Gastrocnemius medialis (tissue), 4 donors: ENCODE measurements at regions not wholly inside any gene's neighbourhood (a gene's known extent, or its start where the extent isn't known, plus 50 kb on each side); places are given as distances from the start of the nearest gene placed in this dataset.

ENCODE experiments used
- POLR2A ChIP-seq, 2 donors: fragments of 450-650 bp; IDR thresholded peaks; one replicate each; pipeline ENCODE4 v1.6.1; 2017; ENCODE audit warnings: antibody characterized with exemption in 2 of 2, mild to moderate bottlenecking in 2 of 2, moderate library complexity in 2 of 2
- TF ChIP-seq, protein P1 (sequence below), 5 experiments: fragments of 450-650 bp in 3 of 5; fragments of 200-600 bp in 2 of 5; sonication (generic) in 2 of 5; IDR thresholded peaks in 4 of 5; conservative IDR thresholded peaks in 1 of 5; 1 replicate in 4 of 5; 2 replicates in 1 of 5; pipeline ENCODE4 v1.5.1; 2016 to 2019; ENCODE audit warnings: antibody characterized with exemption in 5 of 5, mild to moderate bottlenecking in 3 of 5, moderate library complexity in 3 of 5

DNA sequence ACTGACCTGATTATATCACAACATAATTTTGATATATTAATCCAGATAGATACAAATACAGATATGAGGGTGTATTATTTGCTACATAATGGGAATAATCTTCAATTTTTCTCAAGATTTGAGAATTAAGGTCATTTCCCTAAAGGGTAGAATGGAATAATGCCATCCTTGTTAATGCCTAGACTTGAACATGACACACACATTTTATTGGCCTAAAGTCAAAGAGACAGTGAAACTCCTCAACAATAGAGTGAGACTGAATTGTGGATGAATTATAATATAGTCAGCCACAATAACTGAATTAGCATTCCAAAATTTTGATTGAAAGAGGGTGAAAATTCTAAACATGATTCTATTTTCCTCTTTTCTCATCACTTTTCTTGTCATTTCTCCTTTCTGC lies 506.0 kb upstream of the CDH2 start:
- TF ChIP-seq, protein P1, sequence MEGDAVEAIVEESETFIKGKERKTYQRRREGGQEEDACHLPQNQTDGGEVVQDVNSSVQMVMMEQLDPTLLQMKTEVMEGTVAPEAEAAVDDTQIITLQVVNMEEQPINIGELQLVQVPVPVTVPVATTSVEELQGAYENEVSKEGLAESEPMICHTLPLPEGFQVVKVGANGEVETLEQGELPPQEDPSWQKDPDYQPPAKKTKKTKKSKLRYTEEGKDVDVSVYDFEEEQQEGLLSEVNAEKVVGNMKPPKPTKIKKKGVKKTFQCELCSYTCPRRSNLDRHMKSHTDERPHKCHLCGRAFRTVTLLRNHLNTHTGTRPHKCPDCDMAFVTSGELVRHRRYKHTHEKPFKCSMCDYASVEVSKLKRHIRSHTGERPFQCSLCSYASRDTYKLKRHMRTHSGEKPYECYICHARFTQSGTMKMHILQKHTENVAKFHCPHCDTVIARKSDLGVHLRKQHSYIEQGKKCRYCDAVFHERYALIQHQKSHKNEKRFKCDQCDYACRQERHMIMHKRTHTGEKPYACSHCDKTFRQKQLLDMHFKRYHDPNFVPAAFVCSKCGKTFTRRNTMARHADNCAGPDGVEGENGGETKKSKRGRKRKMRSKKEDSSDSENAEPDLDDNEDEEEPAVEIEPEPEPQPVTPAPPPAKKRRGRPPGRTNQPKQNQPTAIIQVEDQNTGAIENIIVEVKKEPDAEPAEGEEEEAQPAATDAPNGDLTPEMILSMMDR (IDR thresholded peaks at IDR 0.05 in 4 of 5, conservative IDR thresholded peaks at IDR 0.05 in 1 of 5) = no peak
- TF ChIP-seq POLR2A (IDR thresholded peaks at IDR 0.05) = no peak
